Liver (tissue), 3 donors: ENCODE measurements at regions not wholly inside any gene's neighbourhood (a gene's known extent, or its start where the extent isn't known, plus 50 kb on each side); places are given as distances from the start of the nearest gene placed in this dataset.

Experiments used
- ATF3 ChIP-seq: IDR thresholded peaks from 2 replicates; pipeline ENCODE4 v1.6.1; 2016; ENCODE audit warnings: antibody characterized with exemption
- CTCF ChIP-seq: fragments of 150-350 bp; IDR thresholded peaks from 2 replicates; pipeline ENCODE4 v1.5.1; 2017; ENCODE audit warnings: improper control_type of control experiment, low read depth, low read length; ENCODE audit not compliant: missing input control
- EGR1 ChIP-seq, 2 donors: IDR thresholded peaks; 2 replicates each; pipeline ENCODE4 v1.6.1; 2016 to 2018; ENCODE audit warnings: antibody characterized with exemption in 2 of 2, low read depth in 2 of 2
- GABPA ChIP-seq, 2 donors: IDR thresholded peaks in 1 of 2; conservative IDR thresholded peaks in 1 of 2; 2 replicates each; pipeline ENCODE4 v1.6.1; 2016; ENCODE audit warnings: antibody characterized with exemption in 2 of 2, mild to moderate bottlenecking in 1 of 2, moderate library complexity in 1 of 2
- JUND ChIP-seq, 2 donors: IDR thresholded peaks; 2 replicates each; pipeline ENCODE4 v1.6.1; 2016; ENCODE audit warnings: antibody characterized with exemption in 2 of 2
- MAX ChIP-seq: IDR thresholded peaks from 2 replicates; pipeline ENCODE4 v1.6.1; 2016; ENCODE audit warnings: antibody characterized with exemption
- SP1 ChIP-seq: IDR thresholded peaks from 2 replicates; pipeline ENCODE4 v1.6.1; 2018; ENCODE audit warnings: antibody characterized with exemption, mild to moderate bottlenecking
- donor health status: healthy.
- donor health status: healthy.

- TF ChIP-seq CTCF (no peak), ATF3 (no peak), EGR1 (IDR thresholded peaks at IDR 0.05; ENCODE audit: low read depth in 2 of 2) (no peak), MAX (no peak), GABPA (IDR thresholded peaks at IDR 0.05 in 1 of 2, conservative IDR thresholded peaks at IDR 0.05 in 1 of 2) (no peak), JUND (IDR thresholded peaks at IDR 0.05) (no peak), SP1 (no peak)
These were observed 106.6 kb downstream of the FAS start for GRCh38 chr10:89097226-89097625.
